GM12874 (cell line): ENCODE measurements at regions not wholly inside any gene's neighbourhood (a gene's known extent, or its start where the extent isn't known, plus 50 kb on each side); places are given as distances from the start of the nearest gene placed in this dataset.

Source experiments
- CTCF ChIP-seq: IDR thresholded peaks from 2 replicates; pipeline ENCODE4 v1.5.1; 2011; ENCODE audit warnings: low read depth, mild to moderate bottlenecking, control low read depth, low read length, moderate library complexity; ENCODE audit not compliant: insufficient read depth

- no peak for TF ChIP-seq CTCF
Measured at GRCh38 chr11:112368381-112368780, 107.7 kb upstream of the PLET1 start.

GRCh38 chr11:112369374-112369773, 108.7 kb upstream of the PLET1 start:
- no peak for TF ChIP-seq CTCF

- TF ChIP-seq CTCF, result no peak
Measured at GRCh38 chr11:112369916-112370315, 109.3 kb upstream of the PLET1 start.

GRCh38 chr11:112374486-112375140, 114.0 kb upstream of the PLET1 start:
- TF ChIP-seq CTCF, result no peak

- TF ChIP-seq CTCF, result no peak
Measured at GRCh38 chr11:112377946-112378345, 117.3 kb upstream of the PLET1 start.

GRCh38 chr11:112380464-112380863, 119.8 kb upstream of the PLET1 start:
- TF ChIP-seq CTCF, result no peak

GRCh38 chr11:112381578-112381977, 120.9 kb upstream of the PLET1 start:
- no peak for TF ChIP-seq CTCF
